ENCODE measurements at regions not wholly inside any gene's neighbourhood (a gene's known extent, or its start where the extent isn't known, plus 50 kb on each side); places are given as distances from the start of the nearest gene placed in this dataset.
A peak's percentile ranks its signal among the peaks of the same experiment; 100 is the strongest.
"Not testable (repeated sequence)": the region's sequence is repeated elsewhere in the genome, so short reads cannot be mapped to it uniquely, and the experiment has no call there.

GRCh38 chr7:73203312-73203711 is 105.3 kb downstream of the NSUN5 start:
- H3K36me3 ChIP-seq (ENCODE audit: insufficient read depth, low read length); H2AFZ ChIP-seq (ENCODE audit: low read length); POLR2A ChIA-PET; H4K20me1 ChIP-seq (ENCODE audit: insufficient read depth, low read length); H3K4me1 ChIP-seq (ENCODE audit: insufficient read depth, low read length, poor library complexity, severe bottlenecking); H3K4me3 ChIP-seq (ENCODE audit: low read depth, low read length, poor library complexity, severe bottlenecking); H3K4me2 ChIP-seq (ENCODE audit: low read length); BruUV-seq (replicated peaks); CTCF ChIA-PET (ENCODE audit: unreplicated experiment); H3K9me2 ChIP-seq (ENCODE audit: insufficient read depth, low read length); H3K79me2 ChIP-seq (ENCODE audit: insufficient read depth, low read depth, low read length); intact Hi-C loops (cut with micrococcal nuclease; ENCODE audit: unreplicated experiment); DNase-seq (ENCODE audit: low spot score); H3K9me3 ChIP-seq (ENCODE audit: low read length); H3K27ac ChIP-seq (ENCODE audit: low read depth, low read length, poor library complexity, severe bottlenecking): not testable (repeated sequence)

- H3K79me2 ChIP-seq (ENCODE audit: insufficient read depth, low read depth, low read length); POLR2A ChIA-PET; H4K20me1 ChIP-seq (ENCODE audit: insufficient read depth, low read length); H3K36me3 ChIP-seq (ENCODE audit: insufficient read depth, low read length); CTCF ChIA-PET (ENCODE audit: unreplicated experiment); DNase-seq (ENCODE audit: low spot score); H3K4me2 ChIP-seq (ENCODE audit: low read length); H3K9me2 ChIP-seq (ENCODE audit: insufficient read depth, low read length); H3K27ac ChIP-seq (ENCODE audit: low read depth, low read length, poor library complexity, severe bottlenecking); H3K4me1 ChIP-seq (ENCODE audit: insufficient read depth, low read length, poor library complexity, severe bottlenecking); H3K9me3 ChIP-seq (ENCODE audit: low read length); H2AFZ ChIP-seq (ENCODE audit: low read length); BruUV-seq (replicated peaks); H3K4me3 ChIP-seq (ENCODE audit: low read depth, low read length, poor library complexity, severe bottlenecking); intact Hi-C loops (cut with micrococcal nuclease; ENCODE audit: unreplicated experiment): not testable (repeated sequence)
Observed at GRCh38 chr7:73201264-73201663, 107.4 kb downstream of the NSUN5 start.

GRCh38 chr7:73200518-73201099 is 108.0 kb downstream of the NSUN5 start:
- H4K20me1 ChIP-seq (ENCODE audit: insufficient read depth, low read length): not testable (repeated sequence)

GRCh38 chr7:73193991-73194390 is 108.2 kb upstream of the SPDYE9 start:
- H3K9me3 ChIP-seq (ENCODE audit: low read length); H3K9me2 ChIP-seq (ENCODE audit: insufficient read depth, low read length); H3K36me3 ChIP-seq (ENCODE audit: insufficient read depth, low read length); POLR2A ChIA-PET; H4K20me1 ChIP-seq (ENCODE audit: insufficient read depth, low read length); intact Hi-C loops (cut with micrococcal nuclease; ENCODE audit: unreplicated experiment); CTCF ChIA-PET (ENCODE audit: unreplicated experiment); H2AFZ ChIP-seq (ENCODE audit: low read length); H3K4me3 ChIP-seq (ENCODE audit: low read depth, low read length, poor library complexity, severe bottlenecking); BruUV-seq (replicated peaks); H3K4me2 ChIP-seq (ENCODE audit: low read length); H3K4me1 ChIP-seq (ENCODE audit: insufficient read depth, low read length, poor library complexity, severe bottlenecking); H3K79me2 ChIP-seq (ENCODE audit: insufficient read depth, low read depth, low read length); DNase-seq (ENCODE audit: low spot score); H3K27ac ChIP-seq (ENCODE audit: low read depth, low read length, poor library complexity, severe bottlenecking): not testable (repeated sequence)

More at GRCh38 chr7:73200518-73201099, 108.0 kb downstream of the NSUN5 start:
- H3K36me3 ChIP-seq (ENCODE audit: insufficient read depth, low read length); H3K4me3 ChIP-seq (ENCODE audit: low read depth, low read length, poor library complexity, severe bottlenecking); intact Hi-C loops (cut with micrococcal nuclease; ENCODE audit: unreplicated experiment); H2AFZ ChIP-seq (ENCODE audit: low read length); CTCF ChIA-PET (ENCODE audit: unreplicated experiment); H3K79me2 ChIP-seq (ENCODE audit: insufficient read depth, low read depth, low read length); H3K9me2 ChIP-seq (ENCODE audit: insufficient read depth, low read length); H3K4me1 ChIP-seq (ENCODE audit: insufficient read depth, low read length, poor library complexity, severe bottlenecking); H3K27ac ChIP-seq (ENCODE audit: low read depth, low read length, poor library complexity, severe bottlenecking); POLR2A ChIA-PET; DNase-seq (ENCODE audit: low spot score); H3K4me2 ChIP-seq (ENCODE audit: low read length); H3K9me3 ChIP-seq (ENCODE audit: low read length): not testable (repeated sequence)
- BruUV-seq (replicated peaks): TSS peak; percentile 62

GRCh38 chr7:73190483-73191155 is 104.8 kb upstream of the SPDYE9 start:
- H2AFZ ChIP-seq (ENCODE audit: low read length); H3K36me3 ChIP-seq (ENCODE audit: insufficient read depth, low read length); H3K4me2 ChIP-seq (ENCODE audit: low read length); CTCF ChIA-PET (ENCODE audit: unreplicated experiment); H3K4me1 ChIP-seq (ENCODE audit: insufficient read depth, low read length, poor library complexity, severe bottlenecking); DNase-seq (ENCODE audit: low spot score); POLR2A ChIA-PET; intact Hi-C loops (cut with micrococcal nuclease; ENCODE audit: unreplicated experiment); H3K9me2 ChIP-seq (ENCODE audit: insufficient read depth, low read length); H3K4me3 ChIP-seq (ENCODE audit: low read depth, low read length, poor library complexity, severe bottlenecking); H4K20me1 ChIP-seq (ENCODE audit: insufficient read depth, low read length); H3K79me2 ChIP-seq (ENCODE audit: insufficient read depth, low read depth, low read length); H3K9me3 ChIP-seq (ENCODE audit: low read length); H3K27ac ChIP-seq (ENCODE audit: low read depth, low read length, poor library complexity, severe bottlenecking): not testable (repeated sequence)
- TSS peak; percentile 68 for BruUV-seq (replicated peaks)

GRCh38 chr7:73188287-73188686 is 102.4 kb upstream of the SPDYE9 start:
- H2AFZ ChIP-seq (ENCODE audit: low read length); H3K9me2 ChIP-seq (ENCODE audit: insufficient read depth, low read length); DNase-seq (ENCODE audit: low spot score); POLR2A ChIA-PET; intact Hi-C loops (cut with micrococcal nuclease; ENCODE audit: unreplicated experiment); H3K4me3 ChIP-seq (ENCODE audit: low read depth, low read length, poor library complexity, severe bottlenecking); H4K20me1 ChIP-seq (ENCODE audit: insufficient read depth, low read length); BruUV-seq (replicated peaks); CTCF ChIA-PET (ENCODE audit: unreplicated experiment); H3K79me2 ChIP-seq (ENCODE audit: insufficient read depth, low read depth, low read length); H3K36me3 ChIP-seq (ENCODE audit: insufficient read depth, low read length); H3K4me1 ChIP-seq (ENCODE audit: insufficient read depth, low read length, poor library complexity, severe bottlenecking); H3K4me2 ChIP-seq (ENCODE audit: low read length); H3K9me3 ChIP-seq (ENCODE audit: low read length); H3K27ac ChIP-seq (ENCODE audit: low read depth, low read length, poor library complexity, severe bottlenecking): not testable (repeated sequence)
